Adrenal gland (tissue), 9 donors: ENCODE measurements at regions not wholly inside any gene's neighbourhood (a gene's known extent, or its start where the extent isn't known, plus 50 kb on each side); places are given as distances from the start of the nearest gene placed in this dataset.

Source experiments
- DNase-seq, 7 donors: peaks; one replicate each; pipeline ENCODE4 v3.0.0-alpha.2; 2019 to 2020
- H3K27ac ChIP-seq, 5 donors: fragments of 200-600 bp; sonication (generic) in 4 of 5; 1 replicate in 3 of 5; 2 replicates in 2 of 5; pipeline versions ENCODE4 v1.5.1 to v1.8.0; 2016 to 2020; ENCODE audit warnings: mild to moderate bottlenecking in 1 of 5
- H3K27me3 ChIP-seq: fragments of 200-600 bp; 2 replicates; pipeline ENCODE4 v1.8.0; 2021
- H3K36me3 ChIP-seq, 2 donors: fragments of 200-600 bp; replicated peaks in 1 of 2; 1 replicate in 1 of 2; 2 replicates in 1 of 2; pipeline versions ENCODE4 v1.5.1 to v1.8.0; 2018 to 2022
- H3K4me1 ChIP-seq, 2 donors: fragments of 200-600 bp; replicated peaks in 1 of 2; 1 replicate in 1 of 2; 2 replicates in 1 of 2; pipeline versions ENCODE4 v1.5.1 to v1.8.0; 2018 to 2021
- H3K4me3 ChIP-seq, 4 donors: fragments of 200-600 bp; sonication (generic) in 3 of 4; one replicate each; pipeline ENCODE4 v1.5.1; 2016 to 2018
- H3K9me3 ChIP-seq, 3 donors: fragments of 200-600 bp; sonication (generic) in 1 of 3; replicated peaks in 1 of 3; 1 replicate in 2 of 3; 2 replicates in 1 of 3; pipeline versions ENCODE4 v1.5.1 to v1.8.0; 2016 to 2021
- POLR2A ChIP-seq, 2 donors: fragments of 450-650 bp; IDR thresholded peaks; one replicate each; pipeline ENCODE4 v1.6.1; 2017; ENCODE audit warnings: antibody characterized with exemption in 2 of 2, mild to moderate bottlenecking in 2 of 2, moderate library complexity in 1 of 2
- WGBS, 4 donors: extraction: QIAGEN DNeasy Blood & Tissue Kit in 2 of 4; methylation state at CpG; one replicate each; pipeline versions ENCODE4 v1.1.5 to v1.1.7; 2013 to 2017; 5-methylcytosine and 5-hydroxymethylcytosine counted together
- intact Hi-C, 2 donors: fragments of 100-400 bp; cut with DNase I; formaldehyde crosslinking; loops; one replicate each; pipeline versions ENCODE4 v1.14.1 to v1.15.0; 2022 to 2023
- TF ChIP-seq, protein P1 (sequence below), 6 experiments: fragments of 450-650 bp in 4 of 6; fragments of 200-600 bp in 2 of 6; sonication (generic) in 1 of 6; IDR thresholded peaks; 1 replicate in 5 of 6; 2 replicates in 1 of 6; pipeline versions ENCODE4 v1.5.1 to v1.8.0; 2016 to 2021; ENCODE audit warnings: antibody characterized with exemption in 6 of 6, mild to moderate bottlenecking in 2 of 6, moderate library complexity in 1 of 6
- donor health status: healthy with polysubstance abuse.
- donor health status: Bipolar disorder and iron deficiency.
- donor health status: DM: yes; HTN: yes; CAD: no.
- donor health status: DM: no; HTN: no; CAD: no.
- donor health status: DM: no; HTN: no; CAD: no.

GRCh38 chrX:8090482-8090881, 80.6 kb downstream of the VCX2 start:
- H3K27ac ChIP-seq, result no peak overlapping the region
- intact Hi-C loops, result no loop called here
- TF ChIP-seq, protein P1, sequence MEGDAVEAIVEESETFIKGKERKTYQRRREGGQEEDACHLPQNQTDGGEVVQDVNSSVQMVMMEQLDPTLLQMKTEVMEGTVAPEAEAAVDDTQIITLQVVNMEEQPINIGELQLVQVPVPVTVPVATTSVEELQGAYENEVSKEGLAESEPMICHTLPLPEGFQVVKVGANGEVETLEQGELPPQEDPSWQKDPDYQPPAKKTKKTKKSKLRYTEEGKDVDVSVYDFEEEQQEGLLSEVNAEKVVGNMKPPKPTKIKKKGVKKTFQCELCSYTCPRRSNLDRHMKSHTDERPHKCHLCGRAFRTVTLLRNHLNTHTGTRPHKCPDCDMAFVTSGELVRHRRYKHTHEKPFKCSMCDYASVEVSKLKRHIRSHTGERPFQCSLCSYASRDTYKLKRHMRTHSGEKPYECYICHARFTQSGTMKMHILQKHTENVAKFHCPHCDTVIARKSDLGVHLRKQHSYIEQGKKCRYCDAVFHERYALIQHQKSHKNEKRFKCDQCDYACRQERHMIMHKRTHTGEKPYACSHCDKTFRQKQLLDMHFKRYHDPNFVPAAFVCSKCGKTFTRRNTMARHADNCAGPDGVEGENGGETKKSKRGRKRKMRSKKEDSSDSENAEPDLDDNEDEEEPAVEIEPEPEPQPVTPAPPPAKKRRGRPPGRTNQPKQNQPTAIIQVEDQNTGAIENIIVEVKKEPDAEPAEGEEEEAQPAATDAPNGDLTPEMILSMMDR (IDR thresholded peaks at IDR 0.05), result no peak
- TF ChIP-seq POLR2A (IDR thresholded peaks at IDR 0.05), result no peak
- 92 to 98% (median 97%) methylated on average over 3 of the region's 3 CpGs for WGBS, 4 donors
- no peaks in the 10 kb centered on the region for H3K27me3 ChIP-seq
- DNase-seq, result no peak
- H3K36me3 ChIP-seq, result no peaks in the 10 kb centered on the region
- H3K4me1 ChIP-seq, result no peaks in the 10 kb centered on the region
- H3K4me3 ChIP-seq, result no peak overlapping the region
- H3K9me3 ChIP-seq, result no peaks in the 10 kb centered on the region

DNA sequence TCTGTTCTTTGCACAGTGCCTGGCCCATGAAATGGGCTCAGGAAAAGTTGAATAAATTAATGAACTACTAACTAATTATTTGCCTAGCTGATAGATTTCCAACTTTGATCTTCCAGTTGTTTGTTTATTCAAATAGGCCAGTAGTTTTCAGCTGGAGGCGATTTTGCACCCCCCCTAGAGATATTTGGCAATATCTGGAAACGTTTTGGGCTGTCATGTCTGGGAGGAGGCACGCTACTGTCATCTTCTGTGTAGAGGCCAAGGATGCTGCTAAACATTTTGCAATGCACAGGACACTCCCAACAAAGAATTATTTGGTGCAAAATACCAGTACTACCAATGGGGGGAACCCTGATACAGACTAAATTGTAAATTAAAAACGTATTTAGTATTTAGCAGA, 81.9 kb downstream of the VCX2 start:
- TF ChIP-seq POLR2A (IDR thresholded peaks at IDR 0.05), result no peak
- TF ChIP-seq, protein P1 (IDR thresholded peaks at IDR 0.05), result no peak
- 35 to 66% (median 61%) methylated on average over 4 of the region's 4 CpGs for WGBS, 4 donors

DNA sequence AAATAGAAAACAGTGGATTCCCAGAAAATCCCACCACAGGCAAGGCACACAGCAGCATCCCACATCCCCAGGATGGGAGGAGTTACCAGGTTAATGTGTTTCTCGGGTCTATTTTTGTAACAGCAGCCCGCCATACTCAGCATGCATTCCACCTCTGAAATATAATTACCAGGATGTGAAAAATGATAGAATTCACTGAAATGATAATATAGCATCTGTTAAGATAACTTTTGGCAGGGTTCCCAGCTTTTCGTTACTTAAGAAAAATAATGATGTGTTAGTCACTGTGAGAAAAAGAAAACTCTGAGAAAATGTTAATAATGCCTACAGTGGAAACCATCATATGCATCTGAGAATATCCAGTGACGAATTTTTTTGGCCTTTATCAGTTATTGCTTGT, 87.1 kb downstream of the VCX2 start:
- no peak overlapping the region for H3K4me3 ChIP-seq
- no peak for DNase-seq
- WGBS, 4 donors, result 21 to 31% (median 24%) methylated on average over 4 of the region's 4 CpGs
- TF ChIP-seq, protein P1 (IDR thresholded peaks at IDR 0.05), result no peak
- TF ChIP-seq POLR2A (IDR thresholded peaks at IDR 0.05), result no peak
- intact Hi-C loops, result no loop called here
- no peaks in the 10 kb centered on the region for H3K36me3 ChIP-seq
- H3K9me3 ChIP-seq, result no peaks in the 10 kb centered on the region
- H3K27me3 ChIP-seq, result no peaks in the 10 kb centered on the region
- H3K27ac ChIP-seq, result no peak overlapping the region
- H3K4me1 ChIP-seq, result no peaks in the 10 kb centered on the region

More for the DNA sequence above, 81.9 kb downstream of the VCX2 start:
- no peaks in the 10 kb centered on the region for H3K36me3 ChIP-seq
- H3K27me3 ChIP-seq, result no peaks in the 10 kb centered on the region
- no peak overlapping the region for H3K27ac ChIP-seq
- no peaks in the 10 kb centered on the region for H3K4me1 ChIP-seq
- no peaks in the 10 kb centered on the region for H3K9me3 ChIP-seq
- DNase-seq, result no peak
- no peak overlapping the region for H3K4me3 ChIP-seq
- intact Hi-C loops, result no loop called here

DNA sequence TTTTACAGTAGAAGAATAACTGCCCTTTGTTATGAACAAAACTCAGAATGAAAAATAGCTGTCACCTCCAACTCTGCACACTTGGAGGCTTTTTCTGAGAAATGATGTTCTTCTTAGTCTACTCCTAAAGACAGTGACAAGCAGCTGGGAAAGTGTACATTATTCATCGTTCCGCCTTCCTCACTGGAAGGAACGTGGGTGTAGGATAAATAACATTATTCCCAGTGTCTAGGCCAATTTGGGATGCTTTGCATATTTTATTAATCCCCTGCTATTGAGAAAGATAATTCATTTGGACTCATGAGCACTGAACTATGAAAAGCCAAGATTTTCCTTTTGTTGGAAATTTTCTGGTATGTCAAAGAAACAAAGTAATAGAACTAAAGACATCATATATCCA, 87.8 kb downstream of the VCX2 start:
- Histone ChIP-seq H3K9me3 (no peaks in the 10 kb centered on the region), H3K4me1 (no peaks in the 10 kb centered on the region), H3K36me3 (no peaks in the 10 kb centered on the region), H3K27me3 (no peaks in the 10 kb centered on the region), H3K4me3 (no peak overlapping the region), H3K27ac (no peak overlapping the region)
- DNase-seq, result no peak
- intact Hi-C loops, result no loop called here
- TF ChIP-seq, protein P1 (IDR thresholded peaks at IDR 0.05), result no peak
- TF ChIP-seq POLR2A (IDR thresholded peaks at IDR 0.05), result no peak
- 57 to 72% (median 60%) methylated on average over 3 of the region's 3 CpGs for WGBS, 4 donors
